ENCODE measurements at regions not wholly inside any gene's neighbourhood (a gene's known extent, or its start where the extent isn't known, plus 50 kb on each side); places are given as distances from the start of the nearest gene placed in this dataset.

DNA sequence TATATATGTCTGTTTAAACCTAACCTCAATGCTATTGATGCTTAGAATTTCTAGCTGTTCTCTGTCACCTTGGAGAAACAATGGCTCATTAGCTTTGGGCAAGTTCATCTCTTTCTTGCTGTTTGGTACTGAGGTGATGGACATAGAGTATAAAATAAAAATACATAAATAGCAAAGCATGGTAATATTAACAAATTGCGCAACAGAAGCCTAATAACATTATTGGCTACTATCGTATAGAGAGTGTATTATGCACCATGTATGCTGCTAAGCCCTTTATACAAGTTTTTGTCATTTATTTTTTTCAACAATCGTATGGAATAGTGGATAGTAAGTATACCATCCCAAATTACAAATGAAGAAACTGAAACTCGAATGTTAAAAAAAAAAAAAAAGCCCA lies 100.1 kb downstream of the ICOS start:
- H3K9ac ChIP-seq (ENCODE audit: insufficient read length): no peak overlapping the region
- TF ChIP-seq FOXP2 (optimal IDR thresholded peaks at IDR 0.05; ENCODE audit: control extremely low read depth, extremely low read length, insufficient read depth): no peak
- TF ChIP-seq POLR2AphosphoS5 (IDR thresholded peaks at IDR 0.05; ENCODE audit: borderline replicate concordance, low read depth, low read length): no peak
- TF ChIP-seq EZH2 (IDR thresholded peaks at IDR 0.05): no peak
- H3K27ac ChIP-seq: no peak overlapping the region
- no peaks in the 10 kb centered on the region for H3K36me3 ChIP-seq (ENCODE audit: insufficient read depth, low read length)
- no peak overlapping the region for H3K4me3 ChIP-seq
- no peaks in the 10 kb centered on the region for H3K9me3 ChIP-seq (ENCODE audit: low read depth, low read length)
- no peak for DNase-seq (ENCODE audit: low read depth, low spot score)

DNA sequence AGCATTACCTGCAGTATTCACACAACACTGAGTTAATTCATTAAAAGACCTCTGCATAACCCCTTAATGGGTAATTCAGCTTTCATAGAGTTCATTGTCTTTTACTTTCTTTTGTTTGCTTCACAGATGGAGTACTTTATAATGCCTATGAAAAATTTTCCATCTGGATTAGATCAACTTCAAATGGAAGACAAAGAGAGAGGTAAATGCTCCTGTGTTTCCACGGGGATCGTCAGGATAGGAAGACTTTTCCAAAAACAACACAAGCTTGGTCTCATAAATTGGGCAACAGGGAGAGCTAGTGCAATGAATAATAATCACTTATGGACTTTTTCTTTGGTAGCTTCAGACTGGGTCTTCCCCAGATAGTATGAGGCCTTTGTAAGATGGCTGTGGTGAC lies 100.7 kb downstream of the ICOS start:
- H3K36me3 ChIP-seq (ENCODE audit: insufficient read depth, low read length): no peaks in the 10 kb centered on the region
- no peaks in the 10 kb centered on the region for H3K9me3 ChIP-seq (ENCODE audit: low read depth, low read length)
- no peak overlapping the region for H3K4me3 ChIP-seq
- no peak for TF ChIP-seq FOXP2 (optimal IDR thresholded peaks at IDR 0.05; ENCODE audit: control extremely low read depth, extremely low read length, insufficient read depth)
- TF ChIP-seq EZH2 (IDR thresholded peaks at IDR 0.05): no peak
- no peak for TF ChIP-seq POLR2AphosphoS5 (IDR thresholded peaks at IDR 0.05; ENCODE audit: borderline replicate concordance, low read depth, low read length)
- no peak overlapping the region for H3K27ac ChIP-seq
- no peak for DNase-seq (ENCODE audit: low read depth, low spot score)
- no peak overlapping the region for H3K9ac ChIP-seq (ENCODE audit: insufficient read length)

DNA sequence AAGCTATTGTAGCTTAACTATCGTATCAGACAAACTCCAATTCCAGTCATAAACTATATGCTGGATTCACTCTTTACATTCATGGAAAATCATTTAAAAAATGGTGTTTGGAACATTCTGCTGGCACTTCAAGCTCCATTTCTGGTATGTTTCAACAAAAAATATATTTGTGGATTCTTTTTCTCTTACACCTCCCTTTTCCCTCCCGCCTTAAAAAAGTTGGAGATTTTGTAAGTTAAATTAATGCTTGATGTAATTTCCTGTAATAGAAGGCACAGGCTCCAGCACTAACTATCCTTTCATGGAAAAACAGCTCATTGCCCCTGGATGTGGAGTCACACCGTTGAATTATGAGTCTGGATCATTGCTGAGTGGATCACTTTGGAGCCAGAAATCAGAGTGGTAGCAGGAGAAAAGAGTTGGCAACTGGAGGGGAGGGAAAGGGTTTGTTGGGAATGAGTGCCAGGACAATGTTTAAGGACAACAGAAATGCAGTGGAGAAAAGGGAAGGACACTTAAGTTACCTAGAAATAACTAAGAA lies 102.8 kb downstream of the ICOS start:
- DNase-seq (ENCODE audit: low read depth, low spot score): no peak
- H3K27ac ChIP-seq: no peak overlapping the region
- H3K4me3 ChIP-seq: no peak overlapping the region
- H3K36me3 ChIP-seq (ENCODE audit: insufficient read depth, low read length): no peaks in the 10 kb centered on the region
- no peaks in the 10 kb centered on the region for H3K9me3 ChIP-seq (ENCODE audit: low read depth, low read length)
- no peak overlapping the region for H3K9ac ChIP-seq (ENCODE audit: insufficient read length)
- TF ChIP-seq EZH2 (IDR thresholded peaks at IDR 0.05): no peak
- no peak for TF ChIP-seq POLR2AphosphoS5 (IDR thresholded peaks at IDR 0.05; ENCODE audit: borderline replicate concordance, low read depth, low read length)
- TF ChIP-seq FOXP2 (optimal IDR thresholded peaks at IDR 0.05; ENCODE audit: control extremely low read depth, extremely low read length, insufficient read depth): no peak

DNA sequence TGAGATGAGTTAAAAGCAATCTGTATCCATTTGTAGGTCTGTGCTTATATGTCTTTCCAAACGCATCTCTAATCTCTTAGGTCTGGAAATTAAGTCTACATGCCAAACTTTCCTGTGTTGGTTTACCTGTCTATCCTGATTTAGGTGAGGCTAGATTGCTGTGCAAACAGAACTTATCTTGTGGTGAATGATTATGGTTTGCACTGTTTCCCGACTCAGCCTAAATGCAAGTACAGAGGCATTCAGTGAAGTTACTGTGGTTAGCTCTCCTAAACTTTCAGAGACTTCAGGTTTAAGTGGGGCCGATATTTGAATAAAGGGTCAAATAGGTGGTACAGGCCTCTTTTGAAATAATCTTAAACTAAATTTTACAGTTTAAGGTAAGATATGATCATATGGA lies 103.5 kb downstream of the ICOS start:
- DNase-seq (ENCODE audit: low read depth, low spot score): no peak
- no peaks in the 10 kb centered on the region for H3K9me3 ChIP-seq (ENCODE audit: low read depth, low read length)
- H3K36me3 ChIP-seq (ENCODE audit: insufficient read depth, low read length): no peaks in the 10 kb centered on the region
- TF ChIP-seq POLR2AphosphoS5 (IDR thresholded peaks at IDR 0.05; ENCODE audit: borderline replicate concordance, low read depth, low read length) (no peak), EZH2 (IDR thresholded peaks at IDR 0.05) (no peak), FOXP2 (optimal IDR thresholded peaks at IDR 0.05; ENCODE audit: control extremely low read depth, extremely low read length, insufficient read depth) (no peak)
- no peak overlapping the region for H3K9ac ChIP-seq (ENCODE audit: insufficient read length)
- no peak overlapping the region for H3K4me3 ChIP-seq
- H3K27ac ChIP-seq: no peak overlapping the region

DNA sequence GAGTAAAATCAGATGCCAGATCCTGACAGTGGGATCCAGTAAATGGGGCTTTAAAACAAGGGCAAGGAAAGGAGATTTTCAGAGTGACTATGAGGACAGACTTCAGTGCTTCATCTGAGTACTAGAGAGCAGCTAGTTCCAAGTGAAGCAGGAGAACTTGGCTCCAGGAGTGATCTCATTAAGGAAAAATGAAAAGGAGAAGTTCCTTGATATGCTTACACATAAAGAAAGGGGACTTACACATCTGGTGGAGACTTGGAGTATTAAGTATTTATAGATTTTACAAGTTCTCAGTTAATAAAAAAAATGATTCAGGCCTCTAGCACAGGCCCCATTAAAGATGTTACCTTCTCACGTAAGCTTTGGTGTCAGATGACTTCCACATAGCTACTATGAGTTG lies 105.8 kb downstream of the ICOS start:
- no peak overlapping the region for H3K27ac ChIP-seq
- no peak for DNase-seq (ENCODE audit: low read depth, low spot score)
- no peak overlapping the region for H3K4me3 ChIP-seq
- TF ChIP-seq POLR2AphosphoS5 (IDR thresholded peaks at IDR 0.05; ENCODE audit: borderline replicate concordance, low read depth, low read length) (no peak), FOXP2 (optimal IDR thresholded peaks at IDR 0.05; ENCODE audit: control extremely low read depth, extremely low read length, insufficient read depth) (no peak), EZH2 (IDR thresholded peaks at IDR 0.05) (no peak)
- H3K36me3 ChIP-seq (ENCODE audit: insufficient read depth, low read length): no peaks in the 10 kb centered on the region
- H3K9ac ChIP-seq (ENCODE audit: insufficient read length): no peak overlapping the region
- no peaks in the 10 kb centered on the region for H3K9me3 ChIP-seq (ENCODE audit: low read depth, low read length)

DNA sequence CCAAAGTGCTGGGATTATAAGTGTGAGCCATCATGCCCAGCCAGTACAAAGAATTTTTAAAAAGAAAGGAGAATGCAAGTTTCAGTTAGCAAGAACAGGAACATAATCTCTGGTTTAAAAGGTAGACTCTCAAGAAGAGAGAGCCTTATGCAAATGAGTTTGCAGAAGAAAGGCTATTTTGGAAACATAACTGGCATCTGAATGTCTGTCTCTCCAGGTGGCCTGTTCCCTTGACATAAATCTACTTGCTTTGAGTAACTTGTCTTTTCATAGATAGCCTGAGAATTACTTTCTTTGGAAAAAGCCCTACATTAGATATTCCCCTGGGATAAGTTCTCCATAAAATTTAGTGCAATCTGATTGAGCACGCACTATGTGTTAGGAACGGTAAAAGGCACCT lies 109.6 kb downstream of the ICOS start:
- Histone ChIP-seq H3K27ac (no peak overlapping the region), H3K9ac (ENCODE audit: insufficient read length) (no peak overlapping the region), H3K4me3 (no peak overlapping the region), H3K36me3 (ENCODE audit: insufficient read depth, low read length) (no peaks in the 10 kb centered on the region), H3K9me3 (ENCODE audit: low read depth, low read length) (no peaks in the 10 kb centered on the region)
- TF ChIP-seq EZH2 (IDR thresholded peaks at IDR 0.05): no peak
- TF ChIP-seq POLR2AphosphoS5 (IDR thresholded peaks at IDR 0.05; ENCODE audit: borderline replicate concordance, low read depth, low read length): no peak
- no peak for TF ChIP-seq FOXP2 (optimal IDR thresholded peaks at IDR 0.05; ENCODE audit: control extremely low read depth, extremely low read length, insufficient read depth)
- DNase-seq (ENCODE audit: low read depth, low spot score): no peak

DNA sequence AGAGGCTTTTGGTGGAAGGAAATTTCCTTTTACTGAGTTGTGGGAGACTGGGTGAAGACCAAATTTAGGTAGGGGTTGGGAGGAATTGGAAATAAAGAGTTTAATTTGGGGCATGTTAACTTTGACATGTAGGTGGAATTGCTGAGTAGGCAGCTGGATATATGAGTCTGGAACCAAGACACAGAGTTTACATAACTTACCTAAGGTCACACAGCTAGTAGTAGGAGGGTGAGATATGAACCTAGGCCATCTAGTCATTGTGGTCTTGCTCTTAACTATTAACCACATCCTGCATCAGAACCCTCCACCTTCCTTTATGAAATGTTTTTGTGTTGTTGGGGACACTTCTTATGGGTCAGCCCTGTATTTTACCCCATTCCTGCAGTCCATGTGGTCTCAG lies 113.1 kb downstream of the ICOS start:
- TF ChIP-seq FOXP2 (optimal IDR thresholded peaks at IDR 0.05; ENCODE audit: control extremely low read depth, extremely low read length, insufficient read depth) (no peak), POLR2AphosphoS5 (IDR thresholded peaks at IDR 0.05; ENCODE audit: borderline replicate concordance, low read depth, low read length) (no peak), EZH2 (IDR thresholded peaks at IDR 0.05) (no peak)
- no peak overlapping the region for H3K9ac ChIP-seq (ENCODE audit: insufficient read length)
- no peaks in the 10 kb centered on the region for H3K9me3 ChIP-seq (ENCODE audit: low read depth, low read length)
- no peak overlapping the region for H3K4me3 ChIP-seq
- no peak for DNase-seq (ENCODE audit: low read depth, low spot score)
- H3K27ac ChIP-seq: no peak overlapping the region
- no peaks in the 10 kb centered on the region for H3K36me3 ChIP-seq (ENCODE audit: insufficient read depth, low read length)

DNA sequence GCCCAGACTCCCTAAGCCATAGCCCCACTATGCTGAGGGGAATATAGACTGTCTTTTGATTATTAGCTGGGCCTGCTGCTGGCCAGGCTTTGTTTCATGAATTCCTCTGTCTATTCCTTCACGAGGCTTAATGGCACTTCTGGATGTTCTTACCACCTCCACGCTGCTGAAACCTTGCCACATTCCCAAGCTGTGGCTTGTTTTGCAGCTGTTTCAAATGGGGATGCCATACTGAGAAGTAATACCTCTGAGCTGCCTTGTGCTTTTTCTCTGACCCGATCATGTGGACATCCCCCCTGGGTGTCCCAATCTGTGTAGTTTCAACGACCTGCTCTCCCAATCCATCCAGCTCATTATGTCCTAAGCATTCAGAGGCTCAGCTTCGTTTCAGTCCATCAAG lies 114.1 kb downstream of the ICOS start:
- Histone ChIP-seq H3K36me3 (ENCODE audit: insufficient read depth, low read length) (no peaks in the 10 kb centered on the region), H3K27ac (no peak overlapping the region), H3K4me3 (no peak overlapping the region), H3K9me3 (ENCODE audit: low read depth, low read length) (no peaks in the 10 kb centered on the region), H3K9ac (ENCODE audit: insufficient read length) (no peak overlapping the region)
- TF ChIP-seq FOXP2 (optimal IDR thresholded peaks at IDR 0.05; ENCODE audit: control extremely low read depth, extremely low read length, insufficient read depth) (no peak), POLR2AphosphoS5 (IDR thresholded peaks at IDR 0.05; ENCODE audit: borderline replicate concordance, low read depth, low read length) (no peak), EZH2 (IDR thresholded peaks at IDR 0.05) (no peak)
- DNase-seq (ENCODE audit: low read depth, low spot score): no peak

DNA sequence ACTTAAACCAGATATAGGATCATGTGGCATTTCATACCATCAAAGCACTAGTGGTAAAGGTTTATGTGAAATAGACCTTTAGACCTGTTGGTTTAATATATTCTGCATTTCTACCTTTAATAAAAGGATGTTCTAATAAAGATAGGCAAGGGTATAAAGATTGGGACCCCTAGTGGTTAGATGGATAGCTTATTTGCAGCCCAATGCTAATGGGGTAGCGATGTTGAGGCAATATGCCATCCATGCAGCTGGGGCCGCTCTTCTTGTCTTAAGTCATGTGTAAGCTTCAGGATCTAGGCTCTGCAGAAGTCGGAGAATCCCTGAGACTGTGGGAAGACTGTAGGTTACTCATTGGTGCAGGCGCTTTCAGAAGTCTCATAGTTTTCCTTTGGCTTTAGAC lies 114.9 kb downstream of the ICOS start:
- Histone ChIP-seq H3K4me3 (no peak overlapping the region), H3K9me3 (ENCODE audit: low read depth, low read length) (no peaks in the 10 kb centered on the region), H3K9ac (ENCODE audit: insufficient read length) (no peak overlapping the region), H3K27ac (no peak overlapping the region), H3K36me3 (ENCODE audit: insufficient read depth, low read length) (no peaks in the 10 kb centered on the region)
- no peak for DNase-seq (ENCODE audit: low read depth, low spot score)
- no peak for TF ChIP-seq EZH2 (IDR thresholded peaks at IDR 0.05)
- TF ChIP-seq FOXP2 (optimal IDR thresholded peaks at IDR 0.05; ENCODE audit: control extremely low read depth, extremely low read length, insufficient read depth): no peak
- no peak for TF ChIP-seq POLR2AphosphoS5 (IDR thresholded peaks at IDR 0.05; ENCODE audit: borderline replicate concordance, low read depth, low read length)
